ENCODE measurements at regions not wholly inside any gene's neighbourhood (a gene's known extent, or its start where the extent isn't known, plus 50 kb on each side); places are given as distances from the start of the nearest gene placed in this dataset.

- no peak for DNase-seq (ENCODE audit: low read depth)
These were observed 607.4 kb downstream of the EFNB2 start for GRCh38 chr13:105928048-105928447.

- DNase-seq (ENCODE audit: low read depth) = peak; percentile 14
These were observed 610.0 kb downstream of the EFNB2 start for GRCh38 chr13:105925496-105925895.

DNA sequence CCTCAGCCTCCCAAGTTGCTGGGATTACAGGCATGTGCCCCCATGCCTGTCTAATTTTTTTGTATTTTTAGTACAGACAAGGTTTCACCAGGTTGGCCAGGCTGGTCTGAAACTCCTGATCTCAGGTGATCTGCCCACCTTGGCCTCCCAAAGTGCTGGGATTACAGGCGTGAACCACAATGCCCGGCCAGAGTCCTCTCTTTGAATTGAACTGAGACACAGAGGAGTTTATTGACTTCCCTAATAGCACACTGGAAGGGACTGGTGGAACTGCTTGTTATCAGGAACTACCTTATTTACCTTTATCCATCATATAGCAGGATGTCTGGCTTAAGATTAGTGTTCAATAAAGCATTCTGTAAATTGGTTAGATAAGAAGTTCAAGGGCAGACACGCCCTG lies 613.8 kb downstream of the EFNB2 start:
- DNase-seq (ENCODE audit: low read depth) = no peak

DNA sequence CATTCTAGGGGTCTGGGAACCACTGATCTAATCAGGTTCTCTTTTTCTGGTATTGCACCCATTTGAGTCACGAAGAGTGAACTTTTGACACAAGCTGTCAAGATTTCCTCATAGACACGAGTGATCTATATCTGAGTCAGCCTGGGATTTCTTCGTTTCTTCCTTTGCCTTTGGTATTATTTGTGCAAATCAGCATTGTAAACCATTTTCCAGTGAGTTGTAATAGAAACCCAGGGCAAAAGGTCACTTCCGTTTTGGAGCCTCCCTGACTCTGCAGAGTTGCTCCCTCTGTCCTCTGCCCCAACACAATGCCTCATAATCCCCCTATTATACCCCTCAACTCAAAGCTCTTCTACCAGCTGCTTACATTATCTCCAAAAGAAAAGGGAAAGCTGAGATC lies 615.1 kb downstream of the EFNB2 start:
- DNase-seq (ENCODE audit: low read depth) = peak; percentile 37

DNA sequence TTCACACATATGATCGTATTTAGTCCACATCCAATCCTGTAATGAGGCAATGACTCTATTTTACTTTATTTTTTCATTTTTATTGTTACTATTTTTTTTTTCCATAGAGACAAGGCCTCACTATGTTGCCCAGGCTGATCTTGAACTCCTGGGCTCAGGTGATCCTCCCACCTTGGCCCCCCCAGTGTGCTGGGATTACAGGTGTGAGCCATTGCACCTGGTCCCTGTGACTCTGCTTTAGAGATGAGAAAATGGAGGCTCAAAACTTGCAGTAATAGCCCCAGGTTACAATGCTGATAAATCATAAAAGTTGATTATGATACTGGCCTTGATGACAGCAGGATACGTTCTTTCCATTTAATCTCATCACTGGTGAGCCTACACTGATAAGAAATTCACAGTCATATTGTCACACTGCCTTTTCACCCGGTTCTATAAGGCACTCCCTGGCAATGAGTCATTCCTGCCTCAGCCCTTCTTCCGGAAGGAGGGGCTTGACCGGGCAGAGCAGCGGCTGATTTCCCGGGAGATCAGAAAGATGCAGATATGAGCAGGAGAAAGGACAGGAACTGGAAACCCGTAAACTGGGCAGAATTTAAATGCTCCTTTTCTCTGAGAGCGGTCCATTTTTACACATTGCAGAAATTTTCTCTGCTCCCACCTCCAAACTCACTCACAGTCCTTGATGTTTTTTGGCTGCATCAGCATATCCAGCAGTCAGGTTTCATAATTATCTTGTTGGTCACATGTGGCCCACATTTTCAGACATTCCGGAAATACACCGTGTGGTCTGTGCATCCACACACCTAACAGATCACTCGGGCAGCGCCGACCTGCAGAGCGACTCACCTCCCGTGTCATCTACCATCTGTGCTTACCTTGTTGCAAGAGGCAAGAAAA lies 616.4 kb downstream of the EFNB2 start:
- DNase-seq (ENCODE audit: low read depth) = no peak

DNA sequence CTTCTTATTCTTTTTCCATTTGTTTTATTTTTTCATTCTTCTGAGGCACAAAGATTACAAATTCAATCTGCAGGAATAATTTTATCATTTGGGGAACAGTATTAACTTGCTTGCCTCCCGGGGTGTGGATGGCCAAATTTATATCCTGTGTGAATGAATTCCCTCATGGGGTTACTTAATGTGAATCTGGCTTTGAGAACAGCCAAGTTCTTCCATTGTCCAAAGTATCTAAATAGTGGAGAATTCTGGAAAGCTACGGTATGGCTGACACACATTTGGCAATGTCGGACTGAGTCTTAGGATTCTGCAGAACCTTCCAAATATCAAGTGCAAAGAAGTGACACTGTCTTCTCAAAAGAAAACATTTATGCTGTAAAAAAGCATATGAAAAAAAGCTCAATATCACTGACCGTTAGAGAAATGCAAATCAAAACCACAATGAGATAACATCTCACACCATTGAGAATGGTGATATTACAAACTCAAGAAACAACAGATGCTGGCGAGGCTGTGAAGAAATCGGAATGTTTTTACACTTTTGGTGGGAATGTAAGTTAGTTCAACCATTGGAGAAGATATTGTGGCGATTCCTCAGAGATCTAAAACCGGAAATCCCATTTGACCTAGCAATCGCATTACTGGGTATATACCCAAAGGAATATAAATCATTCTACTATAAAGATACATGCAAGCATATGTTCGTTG lies 620.2 kb downstream of the EFNB2 start:
- no peak for DNase-seq (ENCODE audit: low read depth)

DNA sequence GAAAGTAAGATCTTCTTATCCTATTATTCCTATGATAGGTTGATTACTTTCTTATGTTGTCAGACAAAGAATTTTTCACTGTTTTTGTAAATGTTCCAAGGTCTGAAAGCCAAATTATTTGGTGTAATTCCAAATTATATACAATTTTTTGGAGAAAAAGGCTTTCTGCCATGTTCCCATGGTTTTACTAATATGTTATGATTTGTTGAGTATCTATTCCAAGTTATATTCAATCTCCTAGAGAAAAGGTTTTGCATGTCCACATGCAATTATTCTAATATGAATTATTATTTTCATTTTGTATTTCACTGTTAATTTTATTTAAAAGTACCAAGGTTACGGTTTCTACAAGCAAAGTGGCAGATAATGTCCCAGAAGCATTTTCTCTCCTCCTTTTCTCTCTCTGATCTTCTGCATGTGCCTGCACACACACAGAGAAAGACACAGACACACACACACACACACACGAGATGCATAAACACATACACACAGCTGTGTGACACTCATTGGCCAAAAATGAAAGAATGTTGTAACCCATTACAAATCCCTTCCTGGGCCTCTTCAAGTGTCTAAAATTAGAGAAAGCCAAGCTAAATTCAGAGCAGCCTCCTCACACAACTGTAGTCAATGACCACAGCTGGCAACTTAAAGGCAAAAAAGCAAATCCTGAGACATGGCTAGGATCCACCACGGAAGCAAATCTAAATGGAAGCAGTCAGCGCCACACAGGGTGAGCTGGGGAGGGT lies 621.0 kb downstream of the EFNB2 start:
- DNase-seq (ENCODE audit: low read depth) = peak; percentile 74

- peak; percentile 8 for DNase-seq (ENCODE audit: low read depth)
These were observed 626.9 kb downstream of the EFNB2 start for GRCh38 chr13:105908586-105908985.

- no peak for DNase-seq (ENCODE audit: low read depth)
These were observed 628.0 kb downstream of the EFNB2 start for GRCh38 chr13:105907319-105908019.

GRCh38 chr13:105906746-105907145 lies 628.7 kb downstream of the EFNB2 start:
- DNase-seq (ENCODE audit: low read depth) = no peak

- DNase-seq (ENCODE audit: low read depth) = no peak
These were observed 631.3 kb downstream of the EFNB2 start for GRCh38 chr13:105904034-105904742.

DNA sequence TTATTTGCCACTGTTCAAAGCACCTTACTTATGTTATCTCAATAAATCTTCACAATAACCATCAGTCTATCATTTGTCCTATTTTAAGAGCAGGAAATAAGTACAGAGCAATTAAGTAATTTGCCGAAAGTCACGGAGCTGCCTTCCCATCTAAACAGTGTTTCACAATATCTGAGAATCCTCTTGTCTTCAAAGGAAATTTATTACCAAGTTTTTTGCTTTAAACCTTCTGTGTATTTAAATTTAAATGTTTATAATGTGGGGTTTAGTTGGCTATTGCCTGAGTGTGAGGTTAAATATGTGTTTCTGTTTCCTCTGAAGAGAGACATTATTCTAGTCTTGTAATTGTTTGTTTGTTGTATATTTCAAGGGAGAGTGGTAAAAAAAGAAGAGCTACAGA lies 633.1 kb downstream of the EFNB2 start:
- DNase-seq (ENCODE audit: low read depth) = no peak

GRCh38 chr13:105897575-105897974 lies 637.9 kb downstream of the EFNB2 start:
- DNase-seq (ENCODE audit: low read depth) = no peak

DNA sequence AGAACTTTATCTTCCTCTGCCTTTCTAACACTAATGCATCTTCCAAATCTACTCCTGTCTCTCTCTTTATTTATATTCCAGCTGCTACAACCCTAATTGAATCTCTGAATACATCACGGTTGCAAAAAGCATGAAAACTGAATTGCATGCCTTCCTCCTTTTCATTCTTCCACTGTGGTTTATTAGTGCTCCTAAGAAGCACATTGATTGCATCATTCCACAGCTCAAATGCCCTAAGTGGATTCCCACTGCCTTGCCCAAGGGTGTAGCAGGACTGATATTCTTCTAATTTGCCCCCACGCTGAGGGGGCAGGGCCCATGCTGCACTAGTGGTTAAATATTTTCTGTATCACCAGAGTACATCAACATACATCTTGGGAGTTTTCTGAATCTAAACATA lies 640.8 kb downstream of the EFNB2 start:
- no peak for DNase-seq (ENCODE audit: low read depth)

DNA sequence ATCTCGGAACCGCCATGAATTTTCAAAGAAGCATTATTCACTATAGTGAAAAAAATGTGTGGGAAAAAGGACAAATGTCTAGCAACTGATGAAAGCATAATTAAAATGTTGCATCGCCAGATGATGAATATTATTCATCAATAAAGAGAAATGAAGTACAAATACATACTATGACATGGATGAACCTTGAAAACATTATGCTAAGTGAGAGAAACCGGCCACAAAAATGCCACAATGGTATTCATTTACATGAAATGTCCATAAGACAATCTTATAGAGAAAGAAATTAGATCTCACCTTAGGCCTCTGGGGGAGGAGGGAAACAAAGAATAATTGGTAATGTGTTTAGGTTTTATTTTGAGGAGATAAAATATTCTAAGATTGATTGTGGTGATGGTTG lies 645.0 kb downstream of the EFNB2 start:
- no peak for DNase-seq (ENCODE audit: low read depth)

GRCh38 chr13:105878119-105878700 lies 657.3 kb downstream of the EFNB2 start:
- DNase-seq (ENCODE audit: low read depth) = no peak

DNA sequence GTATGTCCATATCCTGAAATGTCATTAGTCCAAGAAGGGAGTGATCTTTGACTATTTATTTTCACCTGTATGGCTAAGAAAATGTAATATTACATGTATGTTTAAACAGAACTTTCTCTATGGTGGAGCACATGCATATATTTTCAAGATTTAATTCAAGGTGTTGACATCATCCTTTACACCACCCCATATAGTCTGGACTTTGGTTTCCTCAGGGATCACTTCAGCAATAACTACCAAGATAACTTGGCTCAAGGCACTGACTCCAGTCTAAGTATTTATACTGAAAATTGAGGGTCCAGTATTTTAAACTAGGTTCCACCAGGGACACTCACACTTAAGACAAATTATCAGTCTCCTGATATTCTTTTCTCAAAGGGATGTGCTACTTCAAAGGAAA lies 660.6 kb downstream of the EFNB2 start:
- DNase-seq (ENCODE audit: low read depth) = no peak

DNA sequence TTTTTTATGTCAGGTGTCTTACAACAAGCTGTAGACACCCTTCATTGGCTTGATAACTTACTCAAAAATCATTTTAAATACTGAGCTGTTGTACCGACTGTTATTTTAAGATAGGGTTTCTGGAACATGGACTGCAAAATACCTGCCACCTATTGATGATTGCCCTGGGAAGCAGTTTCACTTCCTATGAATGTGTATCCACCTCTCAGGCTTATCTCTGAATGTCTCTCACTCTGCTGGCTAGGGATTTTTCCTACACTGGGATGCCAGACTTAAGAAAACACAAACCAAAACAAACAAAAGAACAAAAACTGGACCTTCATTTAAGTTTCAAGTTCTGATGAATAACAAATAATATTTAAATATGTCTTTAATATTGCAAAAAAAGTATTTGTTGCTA lies 663.7 kb downstream of the EFNB2 start:
- no peak for DNase-seq (ENCODE audit: low read depth)

- DNase-seq (ENCODE audit: low read depth) = no peak
These were observed 664.1 kb downstream of the EFNB2 start for GRCh38 chr13:105871326-105871725.

GRCh38 chr13:105863300-105863920 lies 672.1 kb downstream of the EFNB2 start:
- DNase-seq (ENCODE audit: low read depth) = no peak

DNA sequence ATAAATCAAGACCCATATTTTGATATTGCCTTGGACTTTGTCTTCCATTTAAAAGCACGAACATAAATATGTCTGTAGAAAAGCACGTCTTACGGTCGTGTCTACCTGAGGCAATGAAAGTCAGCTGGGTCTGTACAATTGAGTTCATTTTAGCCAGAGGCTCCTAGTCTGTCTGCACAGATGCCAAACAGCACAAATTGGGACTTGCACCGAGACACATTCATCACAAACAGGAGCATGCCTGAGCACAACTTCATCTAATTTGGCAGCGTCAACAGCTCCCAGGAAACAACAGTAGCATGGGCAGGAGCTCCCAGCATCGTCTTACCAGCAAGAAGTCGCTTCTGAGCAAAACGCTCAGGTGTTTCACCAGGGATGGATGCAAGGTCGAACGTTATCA lies 687.0 kb downstream of the EFNB2 start:
- DNase-seq (ENCODE audit: low read depth) = no peak

Data from GM04503 (cell line).